Activated CD8-positive, alpha-beta memory T cell treated with anti-CD3 and anti-CD28 coated beads, Interleukin-2, amount 10 ng/mL, durations not matched to agents 7 days and 5 days (primary cell): ENCODE measurements at regions not wholly inside any gene's neighbourhood (a gene's known extent, or its start where the extent isn't known, plus 50 kb on each side); places are given as distances from the start of the nearest gene placed in this dataset.
"Not testable (repeated sequence)": the region's sequence is repeated elsewhere in the genome, so short reads cannot be mapped to it uniquely, and the experiment has no call there.

Experiments used
- ATAC-seq: fragments of 150-1000 bp; cut with Tn5 transposase; one replicate; pipeline ENCODE4 v1.10.0; 2021; ENCODE audit warnings: moderate library complexity
- CTCF ChIA-PET: fragments of 350-600 bp; sonication (Branson Sonifier 250); formaldehyde crosslinking; loops from one replicate; lab custom pipeline; 2021; ENCODE audit warnings: antibody characterized with exemption; lab: Charles Lee
- DNase-seq: peaks from one replicate; pipeline ENCODE4 v3.0.0-alpha.2; 2020
- H3K27ac Mint-ChIP-seq: one replicate; pipeline ENCODE4 v1.8.0; 2021; ENCODE audit warnings: mild to moderate bottlenecking, mixed read lengths
- H3K27me3 Mint-ChIP-seq: one replicate; pipeline ENCODE4 v1.8.0; 2021; ENCODE audit warnings: mixed read lengths
- H3K36me3 Mint-ChIP-seq: one replicate; pipeline ENCODE4 v1.8.0; 2021; ENCODE audit warnings: mild to moderate bottlenecking, mixed read lengths
- H3K4me1 Mint-ChIP-seq: one replicate; pipeline ENCODE4 v1.8.0; 2021; ENCODE audit warnings: mixed read lengths
- H3K4me3 Mint-ChIP-seq: one replicate; pipeline ENCODE4 v1.8.0; 2021; ENCODE audit warnings: mild to moderate bottlenecking, moderate library complexity, mixed read lengths
- H3K9me3 Mint-ChIP-seq: one replicate; pipeline ENCODE4 v1.8.0; 2022; ENCODE audit warnings: low read depth, mixed read lengths

DNA sequence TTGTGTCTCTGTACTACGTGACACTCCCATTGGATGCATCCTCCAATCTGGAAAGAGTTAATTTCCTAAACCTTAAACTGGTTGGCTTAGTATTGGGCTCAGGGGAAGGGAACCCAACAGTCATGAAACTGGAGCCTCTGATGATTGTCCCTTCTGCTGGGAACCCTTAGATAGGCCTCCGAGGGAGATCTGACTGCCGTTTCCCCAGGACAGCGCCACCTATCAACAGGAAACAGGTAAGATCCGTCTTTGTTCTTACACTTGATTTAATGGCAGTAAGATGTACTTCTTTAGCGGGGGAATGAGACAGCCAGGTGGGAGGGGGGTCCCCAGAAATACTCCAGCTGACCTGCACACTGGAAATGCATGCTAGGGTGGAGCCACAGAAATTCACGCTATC is 1749.6 kb downstream of the SI start:
- CTCF ChIA-PET = no interaction called here

DNA sequence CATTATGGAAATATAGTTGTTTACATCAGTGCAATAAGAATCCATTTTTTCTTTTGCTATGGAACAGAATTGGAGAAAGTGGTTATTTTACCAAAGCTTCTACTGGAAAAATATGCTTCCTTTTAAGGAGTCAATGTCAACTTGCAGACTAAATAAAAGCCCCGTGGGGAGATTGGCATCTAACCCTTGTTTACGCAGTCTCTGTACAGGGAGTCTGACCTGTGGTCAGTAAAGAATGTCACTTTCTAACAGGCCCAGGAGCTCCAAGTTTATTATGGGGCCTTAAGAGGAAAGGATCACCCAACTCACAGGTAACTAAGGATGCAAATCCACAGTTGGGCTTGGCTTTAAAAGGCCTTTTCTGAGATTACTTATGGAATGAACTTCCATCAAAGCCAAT is 1751.2 kb downstream of the SI start:
- Mint-ChIP-seq H3K27me3 (no peaks in the 10 kb centered on the region), H3K27ac (no peak overlapping the region), H3K9me3 (peaks cover 6% of the 10 kb centered on the region), H3K36me3 (no peaks in the 10 kb centered on the region), H3K4me1 (no peaks in the 10 kb centered on the region), H3K4me3 (no peak overlapping the region)
- ATAC-seq (no peak), DNase-seq (no peak)
- CTCF ChIA-PET = no interaction called here

More for the DNA sequence above, 1749.6 kb downstream of the SI start:
- Mint-ChIP-seq H3K27me3 (no peaks in the 10 kb centered on the region), H3K36me3 (no peaks in the 10 kb centered on the region), H3K9me3 (peaks cover 10% of the 10 kb centered on the region), H3K27ac (no peak overlapping the region), H3K4me1 (no peaks in the 10 kb centered on the region), H3K4me3 (no peak overlapping the region)
- ATAC-seq (no peak), DNase-seq (no peak)

DNA sequence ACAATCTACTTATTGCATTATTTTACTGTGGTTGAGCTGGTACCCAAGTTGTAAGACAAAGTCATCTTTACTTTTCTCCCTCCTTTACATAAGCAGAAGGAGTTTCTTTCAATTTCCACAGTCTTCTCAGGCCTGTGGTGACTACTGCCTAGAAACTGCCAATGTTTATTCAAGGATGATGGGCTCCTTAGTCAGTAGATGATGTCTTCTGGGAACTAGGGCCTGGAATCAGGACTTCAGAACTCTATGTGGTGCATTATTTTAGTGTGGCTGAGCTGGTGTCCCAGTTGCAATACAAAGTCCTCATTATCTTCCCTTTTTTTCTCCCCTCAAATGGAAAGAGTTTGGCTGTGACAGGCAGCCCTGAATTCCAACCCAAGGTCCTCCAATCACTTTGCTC is 1762.5 kb downstream of the SI start:
- DNase-seq (no peak), ATAC-seq (no peak)
- Mint-ChIP-seq H3K36me3 (no peaks in the 10 kb centered on the region), H3K27ac (no peak overlapping the region), H3K4me3 (no peak overlapping the region), H3K27me3 (no peaks in the 10 kb centered on the region), H3K9me3 (no peaks in the 10 kb centered on the region), H3K4me1 (no peaks in the 10 kb centered on the region)
- CTCF ChIA-PET = no interaction called here

DNA sequence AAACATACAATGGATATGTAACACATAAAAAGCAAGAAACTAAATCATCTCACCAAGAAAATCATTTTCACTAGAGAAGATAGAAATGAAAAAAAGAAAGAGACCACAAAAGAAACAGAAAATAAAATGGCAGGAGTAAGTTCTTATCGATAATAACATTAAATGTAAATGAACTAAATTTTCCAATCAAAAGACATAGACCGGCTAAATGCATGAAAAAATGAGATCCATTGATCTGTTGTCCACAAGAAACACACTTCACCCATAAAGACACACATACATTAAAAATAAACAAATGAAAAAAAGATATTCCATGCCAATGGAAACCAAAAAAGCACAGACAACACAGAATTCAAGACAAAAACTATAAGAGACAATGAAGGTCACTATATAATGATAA is 1771.9 kb downstream of the SI start:
- CTCF ChIA-PET = no interaction called here

DNA sequence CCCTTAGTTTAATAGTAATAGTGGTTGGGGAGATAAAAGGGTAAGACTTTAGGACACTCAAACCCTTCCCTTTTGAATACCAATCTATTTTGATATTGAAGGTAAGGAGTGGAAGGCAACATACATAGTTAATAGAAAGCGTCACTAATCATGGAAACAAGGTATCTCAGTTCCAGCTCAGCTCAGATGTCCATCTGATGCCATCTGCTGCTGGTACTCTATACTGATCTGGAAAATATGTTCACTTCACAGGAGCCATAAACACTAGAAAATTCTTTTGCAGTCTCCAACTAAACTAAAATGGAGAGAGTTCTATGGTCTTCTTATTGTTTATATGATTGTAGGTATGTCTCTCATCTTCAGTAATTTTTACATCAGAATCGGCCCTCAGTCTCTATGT is 1777.1 kb downstream of the OTOL1 start:
- DNase-seq (no peak), ATAC-seq (no peak)
- Mint-ChIP-seq H3K4me1 (no peaks in the 10 kb centered on the region), H3K27me3 (no peaks in the 10 kb centered on the region), H3K36me3 (no peaks in the 10 kb centered on the region), H3K27ac (no peak overlapping the region), H3K4me3 (no peak overlapping the region), H3K9me3 (peaks cover 6% of the 10 kb centered on the region)
- CTCF ChIA-PET = no interaction called here

More for the DNA sequence above, 1771.9 kb downstream of the SI start:
- Mint-ChIP-seq H3K4me1 (no peaks in the 10 kb centered on the region), H3K36me3 (no peaks in the 10 kb centered on the region), H3K9me3 (peaks cover 7% of the 10 kb centered on the region), H3K4me3 (no peak overlapping the region), H3K27ac (no peak overlapping the region), H3K27me3 (no peaks in the 10 kb centered on the region)
- DNase-seq (no peak), ATAC-seq (no peak)

DNA sequence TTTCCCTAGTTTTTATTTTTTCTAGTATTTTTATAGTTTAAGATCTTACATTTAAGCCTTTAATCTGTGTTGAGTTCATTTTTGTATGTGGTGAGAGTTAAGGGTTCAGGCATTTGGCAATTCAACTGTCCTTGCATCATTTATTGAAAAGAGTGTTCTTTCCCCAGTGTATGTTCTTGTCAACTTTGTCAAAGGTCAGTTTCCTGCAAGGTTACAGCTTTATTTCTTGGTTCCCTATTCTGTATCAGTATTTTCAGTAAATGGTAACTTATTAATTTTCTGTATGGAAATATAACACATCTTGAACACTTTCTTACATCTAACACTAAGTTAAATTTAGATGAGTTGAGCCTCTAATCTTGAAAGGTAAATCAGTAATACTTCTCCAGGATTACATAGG is 1770.1 kb downstream of the OTOL1 start:
- Mint-ChIP-seq H3K9me3 (peaks cover 5% of the 10 kb centered on the region), H3K27ac (no peak overlapping the region), H3K4me3 (no peak overlapping the region), H3K4me1 (no peaks in the 10 kb centered on the region), H3K27me3 (no peaks in the 10 kb centered on the region), H3K36me3 (peaks cover 2% of the 10 kb centered on the region)
- DNase-seq (no peak), ATAC-seq (no peak)
- CTCF ChIA-PET = no interaction called here

DNA sequence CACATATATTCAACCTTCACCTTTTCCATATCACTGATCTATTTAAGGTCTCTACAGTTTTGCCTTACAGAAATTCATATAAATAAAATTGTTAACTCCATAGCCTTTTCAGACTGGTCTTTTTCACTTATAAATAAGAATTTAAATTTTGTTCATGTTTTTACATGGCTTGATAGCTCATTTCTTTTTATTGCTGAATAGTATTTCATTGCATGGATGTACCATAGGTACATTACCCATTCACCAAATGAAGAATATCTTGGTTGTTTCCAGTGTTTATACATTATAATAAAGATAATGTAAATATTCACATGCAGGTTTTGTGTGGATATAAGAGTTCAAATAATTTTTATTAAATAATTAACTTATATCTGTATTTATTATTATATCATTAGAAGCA is 1765.0 kb downstream of the OTOL1 start:
- Mint-ChIP-seq H3K27me3 (no peaks in the 10 kb centered on the region), H3K9me3 (peaks cover 11% of the 10 kb centered on the region), H3K27ac (no peak overlapping the region), H3K36me3 (peaks cover 2% of the 10 kb centered on the region), H3K4me1 (no peaks in the 10 kb centered on the region), H3K4me3 (no peak overlapping the region)
- DNase-seq (no peak), ATAC-seq (no peak)
- CTCF ChIA-PET = no interaction called here

DNA sequence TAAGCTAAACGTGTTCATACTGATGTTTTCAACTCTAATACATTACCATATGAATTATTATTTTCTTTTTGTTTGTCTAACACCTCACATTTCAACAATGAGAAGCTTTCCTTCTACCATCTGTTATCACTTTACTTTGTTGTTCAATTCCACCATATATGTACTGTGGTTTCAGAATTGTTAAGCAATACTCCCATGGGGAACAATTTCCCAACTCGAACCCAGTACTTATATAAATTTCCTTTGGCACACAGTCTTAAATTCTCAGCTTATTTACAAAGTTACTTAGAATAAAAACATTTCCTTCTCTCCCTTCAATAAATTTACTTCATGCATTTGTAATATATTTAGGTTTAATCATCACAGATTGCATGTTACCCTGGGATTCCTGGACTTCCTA is 1764.4 kb downstream of the OTOL1 start:
- Mint-ChIP-seq H3K4me1 (no peaks in the 10 kb centered on the region), H3K27me3 (no peaks in the 10 kb centered on the region), H3K4me3 (no peak overlapping the region), H3K36me3 (peaks cover 2% of the 10 kb centered on the region), H3K27ac (no peak overlapping the region), H3K9me3 (peaks cover 13% of the 10 kb centered on the region)
- CTCF ChIA-PET = no interaction called here
- DNase-seq (no peak), ATAC-seq (no peak)

DNA sequence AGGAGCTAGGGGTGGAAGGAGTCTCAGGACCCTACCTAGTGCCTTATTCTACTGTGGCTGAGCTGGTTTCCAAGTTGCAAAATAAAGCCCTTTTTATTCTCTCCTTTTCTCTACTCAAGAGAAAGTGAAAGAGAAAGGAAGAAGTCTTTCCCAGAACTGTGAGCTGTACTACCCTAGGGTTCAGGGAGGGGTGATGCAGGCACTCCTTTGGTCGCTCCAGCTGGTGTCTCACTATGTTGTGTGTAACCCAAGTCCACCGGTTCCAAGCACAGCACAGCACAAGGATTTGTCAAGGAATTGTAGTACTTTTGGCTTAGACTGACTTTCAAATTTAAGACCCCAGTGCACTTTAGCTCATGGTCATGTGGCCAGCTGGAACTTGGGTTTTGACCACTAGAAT is 1721.7 kb downstream of the OTOL1 start:
- H3K36me3 Mint-ChIP-seq = no peaks in the 10 kb centered on the region
- no peak for ATAC-seq
- no peak overlapping the region for H3K27ac Mint-ChIP-seq
- DNase-seq = no peak
- H3K4me3 Mint-ChIP-seq = no peak overlapping the region
- CTCF ChIA-PET = no interaction called here
- H3K9me3 Mint-ChIP-seq = peaks cover 7% of the 10 kb centered on the region
- no peaks in the 10 kb centered on the region for H3K4me1 Mint-ChIP-seq
- no peaks in the 10 kb centered on the region for H3K27me3 Mint-ChIP-seq

DNA sequence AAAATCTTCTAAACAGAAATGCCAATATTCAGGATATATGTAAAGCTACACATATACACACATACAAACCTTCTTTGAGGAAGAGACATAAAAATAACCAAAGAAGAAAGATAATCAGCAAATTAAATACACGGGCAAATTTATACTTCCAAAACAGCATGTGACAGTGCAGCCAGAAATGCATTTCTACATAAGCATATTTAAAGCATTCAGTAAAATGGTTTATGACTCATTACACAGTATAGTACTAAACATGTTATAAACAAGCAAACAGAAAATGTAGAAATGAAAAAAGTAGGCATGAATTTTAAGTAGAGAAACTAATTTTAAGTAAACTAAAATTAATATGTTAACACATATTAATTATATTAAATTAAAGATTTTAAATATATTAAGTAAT is 1717.2 kb downstream of the OTOL1 start:
- no peaks in the 10 kb centered on the region for H3K36me3 Mint-ChIP-seq
- ATAC-seq (no peak), DNase-seq (no peak)
- H3K4me1 Mint-ChIP-seq = no peaks in the 10 kb centered on the region
- CTCF ChIA-PET = no interaction called here
- H3K4me3 Mint-ChIP-seq = no peak overlapping the region
- no peak overlapping the region for H3K27ac Mint-ChIP-seq
- peaks cover 4% of the 10 kb centered on the region for H3K9me3 Mint-ChIP-seq
- H3K27me3 Mint-ChIP-seq = no peaks in the 10 kb centered on the region

DNA sequence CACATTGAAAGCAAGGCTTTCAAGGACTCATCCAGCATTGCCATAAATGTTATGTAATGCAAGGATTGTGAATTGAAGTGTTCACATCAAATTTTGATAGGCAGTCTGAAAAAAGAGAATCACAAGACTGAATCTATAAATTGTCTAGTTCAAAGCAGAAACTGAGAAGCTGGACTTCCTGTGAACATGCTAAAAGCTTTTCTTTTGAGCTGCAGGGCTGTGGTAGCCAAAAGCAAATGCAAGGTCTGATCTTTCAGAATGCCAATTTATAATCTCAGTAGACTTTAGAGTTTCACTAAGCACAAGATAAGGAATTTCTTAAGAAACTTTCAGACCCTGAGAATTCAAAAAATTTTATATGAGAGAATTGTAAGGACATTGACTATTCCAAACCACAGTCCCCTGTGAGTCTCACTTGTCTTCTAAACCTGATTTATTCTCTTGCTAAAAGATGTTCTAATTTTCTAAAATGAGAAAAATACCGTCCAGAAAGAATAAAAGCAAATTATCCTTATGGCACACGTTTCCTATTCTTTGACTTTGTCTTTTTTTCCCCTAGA is 1700.3 kb downstream of the OTOL1 start:
- H3K4me1 Mint-ChIP-seq = no peaks in the 10 kb centered on the region
- ATAC-seq (no peak), DNase-seq (no peak)
- H3K9me3 Mint-ChIP-seq = peaks cover 10% of the 10 kb centered on the region
- H3K27me3 Mint-ChIP-seq = no peaks in the 10 kb centered on the region
- no peaks in the 10 kb centered on the region for H3K36me3 Mint-ChIP-seq
- CTCF ChIA-PET = no interaction called here
- H3K4me3 Mint-ChIP-seq = no peak overlapping the region
- H3K27ac Mint-ChIP-seq = no peak overlapping the region

DNA sequence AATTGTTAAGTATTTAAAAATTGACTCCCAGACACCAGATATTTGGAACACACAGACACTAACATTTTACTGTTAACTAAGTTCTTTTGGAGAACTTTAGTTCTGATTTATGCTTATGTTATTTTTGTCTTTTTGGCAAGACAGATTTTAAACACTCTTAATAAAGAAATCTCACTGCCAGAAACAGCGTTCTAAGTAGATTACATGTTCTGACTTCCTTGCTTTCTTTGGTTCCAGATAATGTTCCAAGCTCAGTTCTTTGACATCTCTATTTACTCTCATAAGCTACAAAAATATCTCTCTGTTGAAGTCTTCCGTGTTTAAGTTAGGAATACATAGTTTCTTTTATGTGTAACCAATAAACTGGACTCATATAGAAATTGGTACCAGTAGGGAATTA is 1699.6 kb downstream of the OTOL1 start:
- Mint-ChIP-seq H3K27ac (no peak overlapping the region), H3K4me3 (no peak overlapping the region), H3K4me1 (no peaks in the 10 kb centered on the region), H3K27me3 (no peaks in the 10 kb centered on the region), H3K36me3 (no peaks in the 10 kb centered on the region), H3K9me3 (peaks cover 10% of the 10 kb centered on the region)
- CTCF ChIA-PET = no interaction called here
- DNase-seq (no peak), ATAC-seq (no peak)

DNA sequence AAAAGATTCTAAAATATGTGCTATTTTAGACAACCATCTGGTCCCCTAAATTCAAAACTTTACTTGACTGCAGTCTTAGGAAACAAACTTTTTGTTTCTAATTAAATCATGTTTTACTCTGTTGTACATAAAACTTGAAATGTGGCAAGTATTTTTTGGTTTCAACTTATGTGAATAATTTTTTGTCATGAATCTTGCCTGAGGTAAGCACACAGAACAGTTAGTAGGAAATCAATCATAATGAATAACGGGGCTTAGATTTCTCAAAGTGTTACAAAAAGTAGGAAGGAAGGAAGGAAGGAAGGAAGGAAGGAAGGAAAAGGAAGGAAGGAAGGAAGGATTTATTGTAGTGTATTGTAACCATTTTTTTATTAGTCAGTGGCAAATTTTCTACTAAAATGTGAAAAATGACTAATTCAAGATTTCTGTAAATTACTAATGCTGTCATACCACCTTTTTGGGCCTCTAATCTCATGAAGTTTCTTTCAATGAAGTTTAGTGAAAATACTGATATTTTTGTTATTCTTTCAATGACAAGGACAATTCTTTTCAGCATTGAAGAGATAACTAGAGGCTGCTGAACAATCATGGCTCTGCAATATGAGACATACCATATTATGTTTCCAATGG is 1689.2 kb downstream of the OTOL1 start:
- no peak for ATAC-seq
- no peak for DNase-seq
- Mint-ChIP-seq H3K4me1 (no peaks in the 10 kb centered on the region), H3K27ac (no peak overlapping the region), H3K9me3 (peaks cover 18% of the 10 kb centered on the region), H3K36me3 (no peaks in the 10 kb centered on the region), H3K27me3 (no peaks in the 10 kb centered on the region), H3K4me3 (no peak overlapping the region)
- CTCF ChIA-PET = no interaction called here

DNA sequence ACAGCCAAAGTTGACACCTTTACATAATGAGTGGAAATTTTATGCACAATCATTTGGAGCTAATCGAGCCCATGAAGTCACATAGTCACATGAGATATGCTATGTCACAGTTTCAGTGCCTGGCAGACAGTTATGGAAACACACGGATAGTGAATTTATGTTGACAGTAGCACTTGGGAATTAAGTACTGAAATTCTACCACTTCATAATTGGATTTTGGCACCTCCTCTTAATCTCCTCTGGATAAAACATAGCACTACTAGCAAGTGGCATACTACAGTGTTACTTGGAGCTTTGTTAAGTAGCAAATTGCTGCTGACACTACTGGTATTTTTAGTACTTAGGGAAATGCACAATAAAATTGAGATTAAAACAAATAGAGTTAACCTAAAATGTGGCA is 1679.4 kb downstream of the OTOL1 start:
- Mint-ChIP-seq H3K9me3 (peaks cover 13% of the 10 kb centered on the region), H3K27ac (no peak overlapping the region), H3K27me3 (no peaks in the 10 kb centered on the region), H3K4me1 (no peaks in the 10 kb centered on the region), H3K36me3 (no peaks in the 10 kb centered on the region), H3K4me3 (no peak overlapping the region)
- CTCF ChIA-PET = no interaction called here
- ATAC-seq = no peak
- DNase-seq = no peak

DNA sequence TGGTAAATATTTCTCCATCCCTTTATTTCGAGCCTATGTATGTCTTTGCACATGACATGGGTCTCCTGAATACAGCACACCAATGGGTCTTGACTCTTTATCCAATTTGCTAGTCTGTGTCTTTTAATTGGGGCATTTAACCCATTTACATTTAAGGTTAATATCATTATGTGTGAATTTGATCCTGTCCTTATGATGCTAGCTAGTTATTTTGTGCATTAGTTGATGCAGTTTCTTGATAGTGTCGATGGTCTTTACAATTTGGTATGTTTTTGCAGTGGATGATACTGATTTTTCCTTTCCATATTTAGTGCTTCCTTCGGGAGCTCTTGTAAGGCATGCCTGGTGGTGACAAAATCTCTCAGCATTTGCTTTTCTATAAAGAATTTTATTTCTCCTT is 1675.9 kb downstream of the OTOL1 start:
- H3K4me3 Mint-ChIP-seq, H3K4me1 Mint-ChIP-seq, ATAC-seq, H3K36me3 Mint-ChIP-seq, H3K27ac Mint-ChIP-seq, H3K27me3 Mint-ChIP-seq, CTCF ChIA-PET, DNase-seq: not testable (repeated sequence)
- H3K9me3 Mint-ChIP-seq = peaks cover 13% of the 10 kb centered on the region
